H4 (cell line): ENCODE measurements at regions not wholly inside any gene's neighbourhood (a gene's known extent, or its start where the extent isn't known, plus 50 kb on each side); places are given as distances from the start of the nearest gene placed in this dataset.
A peak's percentile ranks its signal among the peaks of the same experiment; 100 is the strongest.
"Not testable (repeated sequence)": the region's sequence is repeated elsewhere in the genome, so short reads cannot be mapped to it uniquely, and the experiment has no call there.

Experiments
- DNase-seq: peaks from one replicate; pipeline ENCODE4 v3.0.0-alpha.2; 2015; ENCODE audit warnings: low spot score

- no peak for DNase-seq
Measured at GRCh38 chr2:35443087-35443486, 912.5 kb upstream of the CRIM1 start.

- not testable (repeated sequence) for DNase-seq
Measured at GRCh38 chr2:35441575-35441974, 914.0 kb upstream of the CRIM1 start.

DNA sequence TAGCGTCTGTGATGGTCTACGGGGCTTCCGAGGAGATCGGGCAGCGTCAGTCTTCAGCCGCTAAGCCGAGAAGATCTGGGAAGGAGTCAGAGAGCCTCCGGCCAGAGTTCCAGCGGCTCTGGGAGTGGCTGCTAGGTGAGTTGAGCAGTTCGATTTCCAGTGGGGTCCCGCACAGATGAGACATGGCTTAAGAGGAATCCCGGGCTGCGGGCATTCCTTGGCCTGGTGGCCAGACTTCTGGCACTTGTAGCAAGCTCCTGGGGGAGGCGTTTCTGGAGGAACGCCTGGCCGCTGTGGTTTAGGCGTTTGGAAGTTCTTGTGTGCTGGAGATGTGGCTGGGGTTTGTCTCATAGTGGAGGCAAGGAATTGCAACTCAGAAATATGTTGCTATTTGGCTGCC, 915.3 kb upstream of the CRIM1 start:
- DNase-seq, result not testable (repeated sequence)

GRCh38 chr2:35436893-35437292, 918.7 kb upstream of the CRIM1 start:
- not testable (repeated sequence) for DNase-seq

GRCh38 chr2:35428548-35428947, 927.0 kb upstream of the CRIM1 start:
- DNase-seq, result peak; percentile 2

- no peak for DNase-seq
Measured at GRCh38 chr2:35421485-35421884, 934.1 kb upstream of the CRIM1 start.

GRCh38 chr2:35417293-35417692, 938.3 kb upstream of the CRIM1 start:
- DNase-seq, result no peak

DNA sequence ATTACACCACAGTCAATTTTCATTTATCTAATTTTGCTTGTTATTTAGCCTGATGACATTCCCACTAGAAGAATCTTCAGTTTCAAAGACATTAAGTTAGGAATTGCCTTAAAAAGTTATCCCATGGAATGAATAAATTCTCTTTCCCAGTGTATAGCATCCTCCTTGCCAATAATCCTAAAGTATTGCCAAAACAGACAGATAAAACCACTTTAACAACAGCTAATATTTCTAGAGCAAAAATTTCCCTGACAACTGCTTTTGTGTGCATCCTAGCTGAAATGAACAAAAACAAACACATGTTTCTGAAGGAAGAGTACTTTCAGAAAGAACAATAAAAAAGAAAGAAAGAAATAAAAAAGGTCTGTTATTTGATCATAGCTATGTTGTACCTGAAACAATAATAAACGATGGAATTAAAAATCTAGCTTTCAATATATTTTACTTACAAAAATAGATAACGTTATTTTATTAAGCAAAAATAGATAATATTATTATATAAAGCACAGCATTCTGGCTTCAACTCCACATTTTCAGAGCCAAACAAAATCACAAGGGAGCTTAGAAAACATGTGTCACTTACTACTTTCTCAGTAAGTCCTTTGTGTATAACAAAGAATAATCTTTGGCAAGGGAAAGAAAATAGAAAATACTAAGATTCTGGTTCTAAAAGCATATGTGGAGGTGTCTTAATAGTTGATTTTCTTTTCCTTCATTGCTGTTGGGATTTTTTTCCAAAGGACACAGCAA, 939.0 kb upstream of the CRIM1 start:
- DNase-seq, result no peak

GRCh38 chr2:35415942-35416341, 939.6 kb upstream of the CRIM1 start:
- no peak for DNase-seq

DNA sequence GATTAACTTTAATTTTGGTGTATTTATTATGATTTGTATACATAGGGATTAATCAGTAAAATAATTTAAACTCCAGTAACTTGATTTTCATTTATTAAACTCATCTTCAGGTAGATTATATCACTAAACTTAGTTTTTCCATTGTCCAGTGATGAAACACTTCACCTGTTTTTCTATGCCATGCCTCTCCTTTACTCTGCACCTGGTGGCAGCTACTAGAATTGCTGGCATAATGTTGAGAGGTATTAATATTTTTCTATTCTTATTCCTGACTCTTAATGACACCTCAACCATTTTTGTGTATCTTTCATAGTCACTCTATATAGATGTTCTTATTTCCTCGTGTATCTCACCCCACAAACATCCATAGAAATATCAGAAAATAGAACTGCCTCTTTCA, 940.3 kb upstream of the CRIM1 start:
- no peak for DNase-seq

- peak; percentile 9 for DNase-seq
Measured at GRCh38 chr2:35410431-35411061, 945.0 kb upstream of the CRIM1 start.

- no peak for DNase-seq
Measured at GRCh38 chr2:35409762-35410161, 945.8 kb upstream of the CRIM1 start.

DNA sequence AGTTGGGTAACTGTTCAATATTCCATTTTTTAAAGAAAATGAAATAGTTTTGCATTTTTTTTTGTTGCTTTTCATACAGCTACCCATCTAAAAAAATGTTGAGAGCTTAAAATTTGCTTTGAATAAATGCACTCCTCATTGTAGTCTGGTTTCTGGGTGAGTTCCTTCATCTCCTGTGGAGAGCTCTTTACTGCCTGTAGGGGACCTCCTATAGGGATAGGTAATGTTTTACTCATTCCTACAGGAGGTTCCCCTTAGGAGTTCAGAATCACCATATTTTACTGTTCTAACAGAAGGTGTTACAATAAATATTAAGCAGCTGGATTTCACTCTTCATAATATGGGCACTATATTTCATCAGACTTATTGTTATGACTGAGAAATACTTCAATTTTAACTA, 947.3 kb upstream of the CRIM1 start:
- DNase-seq, result no peak

- DNase-seq, result no peak
Measured at GRCh38 chr2:35391736-35392442, 963.7 kb upstream of the CRIM1 start.

- no peak for DNase-seq
Measured at GRCh38 chr2:35378791-35379190, 976.8 kb upstream of the CRIM1 start.

- no peak for DNase-seq
Measured at GRCh38 chr2:35374845-35375244, 980.7 kb upstream of the CRIM1 start.

- peak; percentile 1 for DNase-seq
Measured at GRCh38 chr2:35365859-35366258, 989.7 kb upstream of the CRIM1 start.

GRCh38 chr2:35356332-35356731, 999.2 kb upstream of the CRIM1 start:
- no peak for DNase-seq

GRCh38 chr2:35355056-35355455, 1000.5 kb upstream of the CRIM1 start:
- no peak for DNase-seq

GRCh38 chr2:35347561-35347960, 1008.0 kb upstream of the CRIM1 start:
- DNase-seq, result no peak

GRCh38 chr2:35343135-35343534, 1012.4 kb upstream of the CRIM1 start:
- no peak for DNase-seq

DNA sequence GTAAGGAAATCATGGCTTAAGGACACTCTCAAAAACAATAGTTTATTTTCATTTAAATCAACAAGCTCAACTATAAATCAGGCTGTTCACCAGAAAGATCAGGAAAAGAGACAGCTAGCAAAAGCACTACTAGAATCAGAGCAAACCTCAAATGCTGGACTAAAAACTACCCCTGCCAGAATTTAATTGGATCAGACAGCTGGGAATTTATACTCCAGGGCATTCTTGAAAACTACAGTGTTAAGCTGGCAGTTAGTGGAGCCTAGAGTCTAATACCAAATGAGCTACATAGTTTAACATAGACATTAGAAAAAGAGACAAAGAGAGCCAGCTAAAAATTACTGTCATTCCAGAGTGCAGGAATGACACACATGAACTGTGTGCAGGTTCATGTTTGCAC, 1016.4 kb upstream of the CRIM1 start:
- no peak for DNase-seq

GRCh38 chr2:35337922-35338321, 1017.7 kb upstream of the CRIM1 start:
- no peak for DNase-seq
